ENCODE measurements at regions not wholly inside any gene's neighbourhood (a gene's known extent, or its start where the extent isn't known, plus 50 kb on each side); places are given as distances from the start of the nearest gene placed in this dataset.

DNA sequence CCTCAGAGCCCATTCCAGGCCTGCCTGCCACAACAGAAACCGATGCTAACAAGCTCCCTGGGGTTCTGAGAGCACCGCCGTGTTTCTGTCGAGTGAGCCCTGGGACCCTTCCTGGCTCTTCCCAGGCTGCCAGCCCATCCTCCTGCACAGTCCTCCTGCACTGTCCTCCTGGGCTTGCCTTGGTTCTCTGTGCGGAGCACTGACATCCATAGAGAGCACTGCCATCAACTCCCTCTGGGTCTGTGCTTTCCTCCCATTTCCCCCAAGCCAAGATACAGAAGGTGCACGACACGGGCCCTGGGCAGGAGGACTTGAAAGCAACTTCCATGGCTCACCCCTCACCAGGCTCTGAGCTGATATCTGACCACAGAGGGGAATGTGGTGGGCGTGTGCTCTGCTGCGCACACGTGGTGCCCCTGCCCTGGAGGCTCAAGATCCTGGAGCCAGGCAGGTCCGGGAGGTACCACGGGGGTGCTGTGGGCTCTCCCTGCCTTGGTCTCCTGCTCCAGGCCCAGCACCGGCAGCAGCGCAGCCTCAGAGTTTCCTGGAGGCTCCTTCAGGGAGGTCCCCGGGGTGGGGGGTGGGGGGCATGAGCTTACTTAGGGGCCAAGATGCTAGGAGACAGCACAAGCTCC is 304.2 kb downstream of the BRD1 start:
- no peaks in the 10 kb centered on the region for H3K9me3 ChIP-seq
- H3K27ac ChIP-seq = no peak overlapping the region
- H3K27me3 ChIP-seq = peaks cover 0 to 39% (median 0%) of the 10 kb centered on the region in 4 donors
- H3K36me3 ChIP-seq = no peaks in the 10 kb centered on the region
- intact Hi-C loops (cut with DNase I) = no loop called here
- no peak overlapping the region for H3K4me3 ChIP-seq
- no peaks in the 10 kb centered on the region for H3K4me1 ChIP-seq
- 81 to 85% methylated on average over 4 to 6 of the region's 15 CpGs for WGBS, 2 donors
- TF ChIP-seq, protein P1, sequence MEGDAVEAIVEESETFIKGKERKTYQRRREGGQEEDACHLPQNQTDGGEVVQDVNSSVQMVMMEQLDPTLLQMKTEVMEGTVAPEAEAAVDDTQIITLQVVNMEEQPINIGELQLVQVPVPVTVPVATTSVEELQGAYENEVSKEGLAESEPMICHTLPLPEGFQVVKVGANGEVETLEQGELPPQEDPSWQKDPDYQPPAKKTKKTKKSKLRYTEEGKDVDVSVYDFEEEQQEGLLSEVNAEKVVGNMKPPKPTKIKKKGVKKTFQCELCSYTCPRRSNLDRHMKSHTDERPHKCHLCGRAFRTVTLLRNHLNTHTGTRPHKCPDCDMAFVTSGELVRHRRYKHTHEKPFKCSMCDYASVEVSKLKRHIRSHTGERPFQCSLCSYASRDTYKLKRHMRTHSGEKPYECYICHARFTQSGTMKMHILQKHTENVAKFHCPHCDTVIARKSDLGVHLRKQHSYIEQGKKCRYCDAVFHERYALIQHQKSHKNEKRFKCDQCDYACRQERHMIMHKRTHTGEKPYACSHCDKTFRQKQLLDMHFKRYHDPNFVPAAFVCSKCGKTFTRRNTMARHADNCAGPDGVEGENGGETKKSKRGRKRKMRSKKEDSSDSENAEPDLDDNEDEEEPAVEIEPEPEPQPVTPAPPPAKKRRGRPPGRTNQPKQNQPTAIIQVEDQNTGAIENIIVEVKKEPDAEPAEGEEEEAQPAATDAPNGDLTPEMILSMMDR (IDR thresholded peaks at IDR 0.05) = no peak
- no peak for TF ChIP-seq POLR2A (IDR thresholded peaks at IDR 0.05)
- no peak for DNase-seq

DNA sequence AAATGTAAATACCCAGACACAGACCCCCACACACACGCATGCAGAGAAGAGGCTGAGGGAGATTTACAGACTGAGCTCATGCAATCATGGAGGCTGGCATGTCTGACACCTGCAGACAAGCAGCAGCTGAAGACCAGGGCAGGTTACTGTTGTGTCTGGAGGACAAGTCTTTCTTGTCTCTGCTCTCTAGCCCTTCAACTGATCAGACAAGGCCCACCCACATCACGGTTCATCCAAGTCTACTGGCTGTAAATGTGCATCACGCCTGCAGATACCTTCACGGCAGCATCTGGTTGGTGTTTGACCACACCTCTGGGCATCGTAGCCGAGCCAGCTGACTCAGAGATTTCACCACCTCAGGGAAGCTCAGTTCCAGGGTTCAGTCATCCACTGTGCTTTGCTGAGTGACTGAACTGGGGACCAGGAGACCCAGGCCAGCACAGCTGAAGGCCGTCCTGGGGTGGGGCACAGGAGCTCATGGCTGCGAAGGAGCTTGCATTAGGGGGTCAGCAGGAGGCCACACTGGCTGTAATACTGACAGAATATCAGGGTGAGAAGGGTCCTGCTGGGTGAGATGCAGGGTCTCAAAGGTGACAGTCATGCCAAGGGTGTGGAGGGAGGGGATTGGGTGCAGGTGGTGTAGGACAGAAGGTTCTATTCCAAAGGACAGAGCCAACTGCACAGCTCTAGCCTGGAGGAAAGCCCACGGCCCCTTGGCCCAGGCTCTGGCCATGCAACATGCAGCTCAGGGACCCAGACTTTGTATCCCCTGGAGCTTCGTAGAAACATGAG is 304.9 kb downstream of the BRD1 start:
- WGBS, 2 donors = 66 to 75% methylated on average over 3 to 4 of the region's 10 CpGs
- H3K4me1 ChIP-seq = no peaks in the 10 kb centered on the region
- H3K9me3 ChIP-seq = no peaks in the 10 kb centered on the region
- intact Hi-C loops (cut with DNase I) = no loop called here
- H3K36me3 ChIP-seq = no peaks in the 10 kb centered on the region
- no peak for DNase-seq
- TF ChIP-seq POLR2A (IDR thresholded peaks at IDR 0.05) = no peak
- TF ChIP-seq, protein P1 (IDR thresholded peaks at IDR 0.05) = no peak
- no peak overlapping the region for H3K4me3 ChIP-seq
- no peak overlapping the region for H3K27ac ChIP-seq
- H3K27me3 ChIP-seq = peaks cover 0 to 44% (median 0%) of the 10 kb centered on the region in 4 donors

GRCh38 chr22:49521787-49522224 is 305.9 kb downstream of the BRD1 start:
- no peaks in the 10 kb centered on the region for H3K9me3 ChIP-seq
- intact Hi-C loops (cut with DNase I) = no loop called here
- 77 to 90% methylated on average over 2 of the region's 6 CpGs for WGBS, 2 donors
- no peaks in the 10 kb centered on the region for H3K36me3 ChIP-seq
- no peak overlapping the region for H3K27ac ChIP-seq
- no peak for DNase-seq
- no peak for TF ChIP-seq POLR2A (IDR thresholded peaks at IDR 0.05)
- TF ChIP-seq, protein P1 (IDR thresholded peaks at IDR 0.05) = no peak
- peaks cover 0 to 46% (median 0%) of the 10 kb centered on the region in 4 donors for H3K27me3 ChIP-seq
- H3K4me3 ChIP-seq = no peak overlapping the region
- H3K4me1 ChIP-seq = no peaks in the 10 kb centered on the region

DNA sequence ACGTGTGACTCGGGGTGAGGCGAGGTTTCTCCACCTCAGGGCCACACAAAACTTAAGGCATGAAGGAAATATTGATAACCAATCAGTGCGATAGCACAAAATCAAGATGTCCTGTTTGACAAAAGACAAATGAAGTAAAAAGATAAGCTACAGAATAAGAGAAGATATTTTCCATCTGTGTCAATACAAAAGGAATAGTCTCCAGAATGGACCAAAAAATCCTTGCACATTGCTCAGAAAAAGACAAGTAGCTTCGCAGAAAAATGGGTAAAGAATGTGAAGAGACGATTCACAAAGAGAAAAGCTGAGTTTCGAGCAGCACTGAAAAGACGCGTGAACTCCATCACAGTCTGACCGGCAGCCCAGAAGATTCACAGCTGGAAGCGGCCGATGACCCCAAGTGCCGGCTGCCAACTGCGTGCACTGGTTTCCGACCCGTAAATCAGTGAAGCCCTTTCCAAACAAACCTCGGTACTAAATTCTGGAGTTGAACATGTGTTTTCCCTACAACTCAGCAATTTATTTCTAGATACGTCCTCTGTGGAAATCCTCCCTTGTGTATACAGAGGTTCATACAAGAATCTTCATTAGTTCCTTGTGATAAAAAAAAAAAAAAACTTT is 308.4 kb downstream of the BRD1 start:
- 66 to 67% methylated on average over 18 of the region's 18 CpGs for WGBS, 2 donors
- H3K27me3 ChIP-seq = peaks cover 0 to 54% (median 0%) of the 10 kb centered on the region in 4 donors
- no peak for DNase-seq

More for the DNA sequence above, 308.4 kb downstream of the BRD1 start:
- Histone ChIP-seq H3K9me3 (no peaks in the 10 kb centered on the region), H3K4me1 (no peaks in the 10 kb centered on the region), H3K36me3 (no peaks in the 10 kb centered on the region), H3K4me3 (no peak overlapping the region), H3K27ac (no peak overlapping the region)
- TF ChIP-seq, protein P1 (IDR thresholded peaks at IDR 0.05) = no peak
- TF ChIP-seq POLR2A (IDR thresholded peaks at IDR 0.05) = no peak
- intact Hi-C loops (cut with DNase I) = no loop called here

All from esophagus squamous epithelium (tissue), 5 donors.